ENCODE measurements at regions not wholly inside any gene's neighbourhood (a gene's known extent, or its start where the extent isn't known, plus 50 kb on each side); places are given as distances from the start of the nearest gene placed in this dataset.

DNA sequence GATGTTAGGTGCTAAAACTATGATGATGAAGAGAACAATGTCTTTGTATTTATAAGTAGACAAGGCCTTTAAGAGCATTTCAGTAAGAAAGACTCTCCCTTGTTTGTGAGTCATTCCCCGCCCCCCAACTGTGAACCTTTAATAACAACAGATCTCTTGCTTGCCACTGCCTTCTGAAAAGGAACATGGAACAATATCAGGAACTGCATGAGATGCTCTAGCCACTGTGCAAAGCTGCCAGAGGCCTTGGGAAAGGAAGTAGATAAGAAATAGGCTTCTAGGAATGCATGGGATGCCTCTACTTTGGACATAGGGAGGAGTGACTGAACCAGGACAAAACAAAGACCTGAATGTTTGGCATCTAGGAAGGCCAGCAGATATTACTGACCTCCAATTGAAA lies 296.1 kb upstream of the MPDZ start:
- no peak for TF ChIP-seq EZH2 (IDR thresholded peaks at IDR 0.05; ENCODE audit: borderline replicate concordance, low read depth, low read length, poor library complexity, severe bottlenecking)
- TF ChIP-seq, protein P1, sequence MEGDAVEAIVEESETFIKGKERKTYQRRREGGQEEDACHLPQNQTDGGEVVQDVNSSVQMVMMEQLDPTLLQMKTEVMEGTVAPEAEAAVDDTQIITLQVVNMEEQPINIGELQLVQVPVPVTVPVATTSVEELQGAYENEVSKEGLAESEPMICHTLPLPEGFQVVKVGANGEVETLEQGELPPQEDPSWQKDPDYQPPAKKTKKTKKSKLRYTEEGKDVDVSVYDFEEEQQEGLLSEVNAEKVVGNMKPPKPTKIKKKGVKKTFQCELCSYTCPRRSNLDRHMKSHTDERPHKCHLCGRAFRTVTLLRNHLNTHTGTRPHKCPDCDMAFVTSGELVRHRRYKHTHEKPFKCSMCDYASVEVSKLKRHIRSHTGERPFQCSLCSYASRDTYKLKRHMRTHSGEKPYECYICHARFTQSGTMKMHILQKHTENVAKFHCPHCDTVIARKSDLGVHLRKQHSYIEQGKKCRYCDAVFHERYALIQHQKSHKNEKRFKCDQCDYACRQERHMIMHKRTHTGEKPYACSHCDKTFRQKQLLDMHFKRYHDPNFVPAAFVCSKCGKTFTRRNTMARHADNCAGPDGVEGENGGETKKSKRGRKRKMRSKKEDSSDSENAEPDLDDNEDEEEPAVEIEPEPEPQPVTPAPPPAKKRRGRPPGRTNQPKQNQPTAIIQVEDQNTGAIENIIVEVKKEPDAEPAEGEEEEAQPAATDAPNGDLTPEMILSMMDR (conservative IDR thresholded peaks at IDR 0.05; ENCODE audit: low read depth, low read length): no peak
- ChIA-PET CTCF (no interaction called here), POLR2A (ENCODE audit: low non-redundant PET) (no interaction called here)
- Histone ChIP-seq H3K9me3 (ENCODE audit: low read depth, low read length, poor library complexity, severe bottlenecking) (no peaks in the 10 kb centered on the region), H3K4me1 (ENCODE audit: insufficient read depth, low read length, poor library complexity, severe bottlenecking) (no peaks in the 10 kb centered on the region), H3K27me3 (replicated peaks; ENCODE audit: insufficient read depth, low read depth, low read length, poor library complexity) (no peaks in the 10 kb centered on the region), H3K36me3 (ENCODE audit: insufficient read depth, low read length, poor library complexity, severe bottlenecking) (no peaks in the 10 kb centered on the region), H3K27ac (ENCODE audit: low read depth, low read length, poor library complexity, severe bottlenecking) (no peak overlapping the region), H3K4me3 (ENCODE audit: low read depth, low read length, poor library complexity, severe bottlenecking) (no peak overlapping the region)
- no TSS peak for BruUV-seq (replicated peaks)
- DNase-seq (ENCODE audit: low spot score): peak; percentile 5
- intact Hi-C loops (cut with micrococcal nuclease; ENCODE audit: unreplicated experiment): no loop called here

DNA sequence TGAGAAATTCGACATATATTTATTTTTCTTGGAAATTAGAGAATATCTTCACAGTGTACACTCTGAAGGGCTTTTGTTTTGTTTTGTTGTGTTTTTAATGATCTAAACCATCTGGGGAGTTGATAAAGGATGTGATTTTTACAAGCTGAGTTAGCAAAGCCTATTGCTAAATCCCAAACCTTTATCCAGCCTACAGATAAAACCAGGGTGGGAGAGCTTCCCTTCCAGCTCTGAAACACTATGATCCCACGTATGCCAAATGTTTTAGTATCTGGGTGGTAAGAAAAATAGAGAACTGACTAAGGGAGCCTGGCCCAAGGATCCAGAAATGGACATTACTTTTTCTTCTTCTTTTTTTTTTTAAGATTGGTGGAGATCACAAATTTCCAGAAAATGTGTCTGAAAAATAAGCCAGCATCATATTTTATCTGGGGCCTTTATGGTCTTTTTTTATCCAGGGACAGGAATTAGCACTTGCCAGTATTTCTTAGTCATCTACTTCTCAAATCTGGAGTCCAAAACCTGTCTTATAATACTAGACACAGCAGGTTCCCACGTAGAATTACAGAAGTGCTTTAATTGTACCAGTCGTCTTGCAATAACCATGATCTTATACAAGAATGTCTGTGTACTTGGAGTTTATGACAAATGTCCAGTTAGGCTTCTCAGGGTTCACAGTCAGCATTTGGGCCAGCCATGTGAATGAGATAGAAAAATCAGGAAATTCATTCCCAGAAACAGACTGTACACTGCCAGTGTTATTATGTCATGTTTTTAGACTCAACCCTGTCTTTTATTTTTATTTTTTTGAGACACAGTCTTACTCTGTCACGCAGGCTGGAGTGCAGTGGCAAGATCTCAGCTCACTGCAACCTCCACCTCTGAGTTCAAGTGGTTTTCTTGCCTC lies 290.8 kb upstream of the MPDZ start:
- Histone ChIP-seq H3K27ac (ENCODE audit: low read depth, low read length, poor library complexity, severe bottlenecking) (no peak overlapping the region), H3K27me3 (replicated peaks; ENCODE audit: insufficient read depth, low read depth, low read length, poor library complexity) (peaks cover 3% of the 10 kb centered on the region), H3K9me3 (ENCODE audit: low read depth, low read length, poor library complexity, severe bottlenecking) (no peaks in the 10 kb centered on the region), H3K36me3 (ENCODE audit: insufficient read depth, low read length, poor library complexity, severe bottlenecking) (no peaks in the 10 kb centered on the region), H3K4me3 (ENCODE audit: low read depth, low read length, poor library complexity, severe bottlenecking) (no peak overlapping the region), H3K4me1 (ENCODE audit: insufficient read depth, low read length, poor library complexity, severe bottlenecking) (no peaks in the 10 kb centered on the region)
- no TSS peak for BruUV-seq (replicated peaks)
- DNase-seq (ENCODE audit: low spot score): no peak
- TF ChIP-seq EZH2 (IDR thresholded peaks at IDR 0.05; ENCODE audit: borderline replicate concordance, low read depth, low read length, poor library complexity, severe bottlenecking): no peak
- TF ChIP-seq, protein P1 (conservative IDR thresholded peaks at IDR 0.05; ENCODE audit: low read depth, low read length): no peak
- POLR2A ChIA-PET (ENCODE audit: low non-redundant PET): no interaction called here
- CTCF ChIA-PET: no interaction called here
- intact Hi-C loops (cut with micrococcal nuclease; ENCODE audit: unreplicated experiment): no loop called here

DNA sequence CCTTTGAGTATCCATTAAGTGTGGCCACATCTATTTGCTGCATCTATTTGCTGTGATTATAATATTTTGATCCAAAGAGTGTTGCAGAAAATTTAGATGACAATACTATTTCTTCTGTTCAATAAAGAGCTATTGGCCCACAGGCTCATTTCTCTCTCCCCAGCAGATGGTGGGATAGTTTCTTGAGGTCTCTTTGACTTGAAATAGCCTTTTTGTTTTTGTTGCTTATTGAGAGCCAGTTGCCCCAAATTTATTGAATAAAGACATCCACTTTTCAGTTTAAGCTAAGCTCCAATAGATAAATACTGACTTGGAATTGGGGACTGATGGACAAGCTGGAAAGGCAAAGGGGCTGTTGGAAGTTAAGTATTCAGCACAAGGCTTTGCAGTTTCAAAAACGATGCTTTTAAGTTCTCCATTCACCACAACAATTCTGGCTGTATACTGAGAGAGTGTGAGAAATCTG lies 290.1 kb upstream of the MPDZ start:
- BruUV-seq (replicated peaks): no TSS peak
- intact Hi-C loops (cut with micrococcal nuclease; ENCODE audit: unreplicated experiment): no loop called here
- Histone ChIP-seq H3K4me1 (ENCODE audit: insufficient read depth, low read length, poor library complexity, severe bottlenecking) (no peaks in the 10 kb centered on the region), H3K27ac (ENCODE audit: low read depth, low read length, poor library complexity, severe bottlenecking) (no peak overlapping the region), H3K9me3 (ENCODE audit: low read depth, low read length, poor library complexity, severe bottlenecking) (no peaks in the 10 kb centered on the region), H3K4me3 (ENCODE audit: low read depth, low read length, poor library complexity, severe bottlenecking) (no peak overlapping the region), H3K27me3 (replicated peaks; ENCODE audit: insufficient read depth, low read depth, low read length, poor library complexity) (peaks cover 3% of the 10 kb centered on the region), H3K36me3 (ENCODE audit: insufficient read depth, low read length, poor library complexity, severe bottlenecking) (no peaks in the 10 kb centered on the region)
- ChIA-PET POLR2A (ENCODE audit: low non-redundant PET) (no interaction called here), CTCF (no interaction called here)
- no peak for DNase-seq (ENCODE audit: low spot score)
- TF ChIP-seq EZH2 (IDR thresholded peaks at IDR 0.05; ENCODE audit: borderline replicate concordance, low read depth, low read length, poor library complexity, severe bottlenecking): no peak
- TF ChIP-seq, protein P1 (conservative IDR thresholded peaks at IDR 0.05; ENCODE audit: low read depth, low read length): no peak

All from A673 (cell line).